ENCODE measurements at regions not wholly inside any gene's neighbourhood (a gene's known extent, or its start where the extent isn't known, plus 50 kb on each side); places are given as distances from the start of the nearest gene placed in this dataset.
A peak's percentile ranks its signal among the peaks of the same experiment; 100 is the strongest.

DNA sequence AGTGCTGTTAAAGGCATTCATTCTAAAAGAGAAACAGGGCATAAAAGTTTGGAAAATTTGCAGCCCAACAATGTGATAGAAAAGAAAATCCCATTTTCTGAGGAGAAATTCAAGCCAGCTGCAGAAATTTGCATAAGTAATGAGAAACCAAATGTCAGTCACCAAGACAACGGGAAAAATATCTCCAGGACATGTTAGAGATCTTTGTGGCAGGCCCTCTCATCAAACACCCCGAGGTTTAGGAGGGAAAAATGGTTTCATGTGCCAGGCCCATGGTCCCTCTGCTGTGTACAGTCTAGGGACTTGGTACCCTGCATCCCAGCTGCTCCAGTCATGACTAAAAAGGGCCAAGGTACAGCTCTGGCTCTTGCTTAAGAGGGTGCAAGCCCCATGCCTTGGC is 251.0 kb upstream of the FAR2 start:
- DNase-seq (ENCODE audit: low read depth in 2 of 2): no peak
- TF ChIP-seq, protein P1, sequence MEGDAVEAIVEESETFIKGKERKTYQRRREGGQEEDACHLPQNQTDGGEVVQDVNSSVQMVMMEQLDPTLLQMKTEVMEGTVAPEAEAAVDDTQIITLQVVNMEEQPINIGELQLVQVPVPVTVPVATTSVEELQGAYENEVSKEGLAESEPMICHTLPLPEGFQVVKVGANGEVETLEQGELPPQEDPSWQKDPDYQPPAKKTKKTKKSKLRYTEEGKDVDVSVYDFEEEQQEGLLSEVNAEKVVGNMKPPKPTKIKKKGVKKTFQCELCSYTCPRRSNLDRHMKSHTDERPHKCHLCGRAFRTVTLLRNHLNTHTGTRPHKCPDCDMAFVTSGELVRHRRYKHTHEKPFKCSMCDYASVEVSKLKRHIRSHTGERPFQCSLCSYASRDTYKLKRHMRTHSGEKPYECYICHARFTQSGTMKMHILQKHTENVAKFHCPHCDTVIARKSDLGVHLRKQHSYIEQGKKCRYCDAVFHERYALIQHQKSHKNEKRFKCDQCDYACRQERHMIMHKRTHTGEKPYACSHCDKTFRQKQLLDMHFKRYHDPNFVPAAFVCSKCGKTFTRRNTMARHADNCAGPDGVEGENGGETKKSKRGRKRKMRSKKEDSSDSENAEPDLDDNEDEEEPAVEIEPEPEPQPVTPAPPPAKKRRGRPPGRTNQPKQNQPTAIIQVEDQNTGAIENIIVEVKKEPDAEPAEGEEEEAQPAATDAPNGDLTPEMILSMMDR (IDR thresholded peaks at IDR 0.05; ENCODE audit: low read depth, low read length): no peak
- no peak overlapping the region for H3K4me3 ChIP-seq (replicated peaks in 1 of 2; ENCODE audit: low read depth in 2 of 2, low read length in 2 of 2)

DNA sequence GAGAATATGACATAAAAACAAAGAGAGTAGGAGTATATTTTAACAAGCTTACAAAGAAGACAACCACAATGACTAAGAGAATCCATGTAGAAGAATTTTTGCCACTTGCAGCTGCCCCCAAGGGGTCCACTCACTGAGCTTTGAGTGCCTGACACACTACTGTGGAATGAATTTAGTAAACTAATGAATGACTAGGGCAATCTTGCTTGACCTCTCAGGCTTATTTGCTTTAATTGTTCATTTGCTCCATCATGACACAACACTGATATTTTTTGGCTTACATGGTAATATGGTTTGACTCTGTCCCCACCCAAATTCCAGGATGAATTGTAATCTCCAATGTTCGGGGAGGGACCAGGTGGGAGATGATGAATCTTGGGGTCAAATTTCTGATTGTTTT is 249.1 kb upstream of the FAR2 start:
- peak; percentile 35 to 93 for DNase-seq (ENCODE audit: low read depth in 2 of 2)
- TF ChIP-seq, protein P1 (IDR thresholded peaks at IDR 0.05; ENCODE audit: low read depth, low read length): no peak
- H3K4me3 ChIP-seq (replicated peaks in 1 of 2; ENCODE audit: low read depth in 2 of 2, low read length in 2 of 2): no peak overlapping the region

DNA sequence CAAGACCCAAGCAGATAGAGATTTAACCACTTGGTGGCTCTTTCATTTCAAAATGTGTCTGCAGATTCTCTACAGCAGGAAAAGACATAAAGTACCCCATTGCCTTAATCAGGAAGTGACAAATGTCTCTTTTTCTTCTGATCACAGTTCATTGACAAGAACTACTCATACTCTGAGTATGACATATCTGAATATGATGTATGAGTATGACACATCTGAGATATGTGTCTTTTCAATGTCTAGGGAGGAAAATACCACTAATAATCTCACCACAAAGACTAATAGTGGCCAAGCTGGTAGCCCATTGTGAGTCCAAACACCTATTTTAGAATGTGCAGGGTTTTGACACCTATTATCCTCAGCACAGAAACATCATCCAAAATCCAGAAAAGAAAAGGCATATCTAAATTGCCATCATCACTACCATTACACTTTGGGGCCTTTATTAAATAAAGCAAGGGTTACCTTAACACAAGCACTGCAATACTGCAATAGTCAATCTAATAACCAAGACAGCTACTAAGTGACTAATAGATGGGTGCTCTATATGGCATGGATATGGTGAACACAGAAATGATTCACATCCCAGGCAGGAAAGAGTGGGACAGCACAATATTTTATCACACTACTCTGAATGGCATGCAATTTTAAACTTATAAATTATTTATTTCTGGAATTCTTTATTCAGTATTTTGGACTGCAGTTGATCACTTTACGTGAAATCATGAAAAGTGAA is 243.7 kb upstream of the FAR2 start:
- peak in 1 of 2 donors; percentile 36 for DNase-seq (ENCODE audit: low read depth in 2 of 2)
- TF ChIP-seq, protein P1 (IDR thresholded peaks at IDR 0.05; ENCODE audit: low read depth, low read length): no peak
- no peak overlapping the region for H3K4me3 ChIP-seq (replicated peaks in 1 of 2; ENCODE audit: low read depth in 2 of 2, low read length in 2 of 2)

DNA sequence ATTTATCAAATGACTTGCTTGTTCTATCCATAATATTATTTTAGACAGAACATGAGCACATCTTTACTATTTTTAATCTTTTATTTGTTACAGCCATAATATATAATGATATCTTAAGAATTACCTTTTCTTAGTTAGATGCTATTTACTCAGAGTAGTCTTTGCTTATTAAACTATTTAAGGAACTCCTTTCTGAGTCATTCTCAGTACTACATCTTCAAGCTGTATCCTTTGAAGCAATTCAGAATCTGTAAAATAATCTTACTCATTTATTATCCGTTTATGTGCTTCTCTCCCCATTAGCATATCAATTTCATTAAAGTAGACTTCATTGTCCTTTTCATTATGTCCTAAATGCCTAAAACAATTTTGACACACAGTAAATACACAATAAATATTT is 240.4 kb upstream of the FAR2 start:
- DNase-seq (ENCODE audit: low read depth in 2 of 2): peak in 1 of 2 donors; percentile 51
- TF ChIP-seq, protein P1 (IDR thresholded peaks at IDR 0.05; ENCODE audit: low read depth, low read length): no peak
- H3K4me3 ChIP-seq (replicated peaks in 1 of 2; ENCODE audit: low read depth in 2 of 2, low read length in 2 of 2): no peak overlapping the region

- TF ChIP-seq, protein P1 (IDR thresholded peaks at IDR 0.05; ENCODE audit: low read depth, low read length): no peak
- no peak overlapping the region for H3K4me3 ChIP-seq (replicated peaks in 1 of 2; ENCODE audit: low read depth in 2 of 2, low read length in 2 of 2)
- DNase-seq (ENCODE audit: low read depth in 2 of 2): peak in 1 of 2 donors; percentile 77
Observed at GRCh38 chr12:28909291-28909690, 239.8 kb upstream of the FAR2 start.

- TF ChIP-seq, protein P1 (IDR thresholded peaks at IDR 0.05; ENCODE audit: low read depth, low read length): no peak
- H3K4me3 ChIP-seq (replicated peaks in 1 of 2; ENCODE audit: low read depth in 2 of 2, low read length in 2 of 2): no peak overlapping the region
- peak; percentile 24 to 54 for DNase-seq (ENCODE audit: low read depth in 2 of 2)
Observed at GRCh38 chr12:28925719-28926376, 223.2 kb upstream of the FAR2 start.
